ENCODE measurements at regions not wholly inside any gene's neighbourhood (a gene's known extent, or its start where the extent isn't known, plus 50 kb on each side); places are given as distances from the start of the nearest gene placed in this dataset.

DNA sequence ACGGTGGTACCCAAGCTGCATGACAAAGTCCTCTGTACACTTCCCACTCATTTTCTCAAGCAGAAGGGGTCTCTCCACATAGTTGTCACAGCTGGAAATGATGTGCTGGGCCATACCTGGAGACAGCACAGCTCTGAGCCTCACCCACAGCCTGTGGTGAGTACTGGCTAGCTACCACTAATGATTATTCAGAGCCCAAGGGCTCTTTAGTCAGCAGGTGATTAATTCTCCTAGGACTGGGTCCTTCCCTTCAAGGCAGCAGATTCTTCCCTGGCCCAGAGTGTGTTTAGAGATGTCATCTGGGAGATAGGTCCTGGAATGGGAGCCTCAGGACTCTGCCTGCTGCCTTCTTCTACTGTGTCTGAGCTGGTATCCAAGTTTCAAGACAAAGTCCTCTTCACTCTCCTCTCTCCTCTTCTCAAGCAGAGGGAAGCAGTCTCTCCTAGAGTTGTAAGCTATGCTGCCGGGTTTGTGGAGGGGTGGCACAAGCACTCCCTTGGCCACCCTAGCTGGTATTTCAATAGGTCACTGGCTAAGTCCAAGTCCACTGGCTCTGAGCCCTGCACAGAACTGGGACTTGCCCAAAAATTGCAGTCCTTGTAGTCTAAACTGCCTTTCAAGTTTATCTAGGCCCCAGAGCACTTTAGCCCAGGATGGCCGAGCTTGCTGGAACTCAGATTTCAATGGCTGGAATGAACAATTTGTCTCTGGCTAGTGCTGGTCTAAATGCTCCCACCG is 49.8 kb upstream of the VGLL2 start:
- TF ChIP-seq, protein P1, sequence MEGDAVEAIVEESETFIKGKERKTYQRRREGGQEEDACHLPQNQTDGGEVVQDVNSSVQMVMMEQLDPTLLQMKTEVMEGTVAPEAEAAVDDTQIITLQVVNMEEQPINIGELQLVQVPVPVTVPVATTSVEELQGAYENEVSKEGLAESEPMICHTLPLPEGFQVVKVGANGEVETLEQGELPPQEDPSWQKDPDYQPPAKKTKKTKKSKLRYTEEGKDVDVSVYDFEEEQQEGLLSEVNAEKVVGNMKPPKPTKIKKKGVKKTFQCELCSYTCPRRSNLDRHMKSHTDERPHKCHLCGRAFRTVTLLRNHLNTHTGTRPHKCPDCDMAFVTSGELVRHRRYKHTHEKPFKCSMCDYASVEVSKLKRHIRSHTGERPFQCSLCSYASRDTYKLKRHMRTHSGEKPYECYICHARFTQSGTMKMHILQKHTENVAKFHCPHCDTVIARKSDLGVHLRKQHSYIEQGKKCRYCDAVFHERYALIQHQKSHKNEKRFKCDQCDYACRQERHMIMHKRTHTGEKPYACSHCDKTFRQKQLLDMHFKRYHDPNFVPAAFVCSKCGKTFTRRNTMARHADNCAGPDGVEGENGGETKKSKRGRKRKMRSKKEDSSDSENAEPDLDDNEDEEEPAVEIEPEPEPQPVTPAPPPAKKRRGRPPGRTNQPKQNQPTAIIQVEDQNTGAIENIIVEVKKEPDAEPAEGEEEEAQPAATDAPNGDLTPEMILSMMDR (conservative IDR thresholded peaks at IDR 0.05) = no peak
- no peaks in the 10 kb centered on the region for H3K27me3 Mint-ChIP-seq
- no peak overlapping the region for H3K27ac Mint-ChIP-seq
- no peak overlapping the region for H3K4me3 Mint-ChIP-seq
- no peak for DNase-seq (ENCODE audit: extremely low spot score, unreplicated experiment)
- no peaks in the 10 kb centered on the region for H3K36me3 Mint-ChIP-seq
- no peaks in the 10 kb centered on the region for H3K4me1 Mint-ChIP-seq (ENCODE audit: unreplicated experiment)
- no peaks in the 10 kb centered on the region for H3K9me3 Mint-ChIP-seq
